ENCODE measurements at regions not wholly inside any gene's neighbourhood (a gene's known extent, or its start where the extent isn't known, plus 50 kb on each side); places are given as distances from the start of the nearest gene placed in this dataset.

DNA sequence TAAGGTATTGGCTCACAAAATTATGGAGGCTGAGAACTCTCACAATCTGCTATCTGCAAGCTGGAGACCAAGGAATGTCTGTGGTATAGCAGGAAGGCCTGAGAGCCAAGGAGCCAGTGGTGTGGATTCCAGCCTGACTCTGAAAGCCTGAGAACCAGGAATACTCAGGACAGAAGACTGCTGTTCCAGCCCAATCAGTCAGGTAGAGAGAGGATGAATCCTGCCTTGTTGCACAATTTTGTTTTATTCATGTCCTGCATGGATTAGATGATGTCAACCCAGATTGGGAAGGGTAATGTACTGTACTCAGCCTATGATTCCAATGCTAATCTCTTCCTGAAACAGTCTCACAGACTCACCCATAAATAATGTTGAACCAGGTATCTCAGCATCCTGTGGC is 312.4 kb upstream of the KCNMB2 start:
- Histone ChIP-seq H4K20me1 (ENCODE audit: control insufficient read depth, insufficient read depth, low read length, poor library complexity, severe bottlenecking) (no peaks in the 10 kb centered on the region), H3K9me3 (ENCODE audit: control extremely low read depth in 1 of 3, control insufficient read depth in 2 of 3, insufficient read depth in 1 of 3, low read length in 2 of 3) (peaks cover 0 to 1% (median 0%) of the 10 kb centered on the region in 3 donors), H3K27me3 (replicated peaks in 1 of 4; ENCODE audit: control extremely low read depth in 1 of 4, control insufficient read depth in 3 of 4, insufficient read depth in 4 of 4, low read length in 3 of 4) (no peaks in the 10 kb centered on the region), H2AFZ (ENCODE audit: insufficient read depth, low read depth, low read length, poor library complexity, severe bottlenecking) (no peak overlapping the region), H3K79me2 (ENCODE audit: control insufficient read depth, insufficient read depth, low read length) (no peaks in the 10 kb centered on the region), H3K36me3 (replicated peaks in 1 of 2; ENCODE audit: control extremely low read depth in 1 of 2, control insufficient read depth in 1 of 2, extremely low read depth in 1 of 2, insufficient read depth in 2 of 2, low read length in 1 of 2) (no peaks in the 10 kb centered on the region), H3K4me1 (ENCODE audit: control insufficient read depth in 2 of 2, insufficient read depth in 2 of 2, low read length in 2 of 2) (no peaks in the 10 kb centered on the region), H3K27ac (ENCODE audit: low read length in 2 of 2) (no peak overlapping the region), H3K4me2 (replicated peaks; ENCODE audit: low read depth, low read length, poor library complexity, severe bottlenecking) (no peak overlapping the region), H3K9ac (ENCODE audit: low read length) (no peak overlapping the region), H3K4me3 (ENCODE audit: control extremely low read depth in 1 of 5, extremely low read depth in 1 of 5, insufficient read depth in 1 of 5, low read depth in 2 of 5, low read length in 4 of 5) (no peak overlapping the region)
- H3K27me3 Mint-ChIP-seq = peaks cover 3% of the 10 kb centered on the region
- ChIA-PET CTCF (no interaction called here), POLR2A (no interaction called here)
- no peaks in the 10 kb centered on the region for H3K9me3 Mint-ChIP-seq (ENCODE audit: insufficient read depth)
- intact Hi-C loops (cut with micrococcal nuclease) = no loop called here
- H3K4me3 Mint-ChIP-seq = no peak overlapping the region
- ATAC-seq (ENCODE audit: low read depth) (no peak), DNase-seq (no peak)
- H3K27ac Mint-ChIP-seq = no peak overlapping the region
- no peaks in the 10 kb centered on the region for H3K4me1 Mint-ChIP-seq
- TF ChIP-seq CTCF (IDR thresholded peaks at IDR 0.05) (no peak), EZH2 (IDR thresholded peaks at IDR 0.05; ENCODE audit: borderline replicate concordance, insufficient read depth, low read depth, low read length, poor library complexity, severe bottlenecking) (no peak)

- CTCF ChIA-PET = no interaction called here
- no peaks in the 10 kb centered on the region for H3K79me2 ChIP-seq (ENCODE audit: control insufficient read depth, insufficient read depth, low read length)
- ATAC-seq (ENCODE audit: low read depth) (no peak), DNase-seq (no peak)
- no peaks in the 10 kb centered on the region for H3K4me1 Mint-ChIP-seq
- no peak overlapping the region for H3K27ac Mint-ChIP-seq
- H3K4me2 ChIP-seq (replicated peaks; ENCODE audit: low read depth, low read length, poor library complexity, severe bottlenecking) = no peak overlapping the region
- no peaks in the 10 kb centered on the region for H3K27me3 Mint-ChIP-seq
- intact Hi-C loops (cut with micrococcal nuclease) = no loop called here
- H2AFZ ChIP-seq (ENCODE audit: insufficient read depth, low read depth, low read length, poor library complexity, severe bottlenecking) = no peak overlapping the region
- H3K4me1 ChIP-seq (ENCODE audit: control insufficient read depth in 2 of 2, insufficient read depth in 2 of 2, low read length in 2 of 2) = no peaks in the 10 kb centered on the region
- no peak for TF ChIP-seq CTCF (IDR thresholded peaks at IDR 0.05)
- TF ChIP-seq EZH2 (IDR thresholded peaks at IDR 0.05; ENCODE audit: borderline replicate concordance, insufficient read depth, low read depth, low read length, poor library complexity, severe bottlenecking) = no peak
- no peaks in the 10 kb centered on the region for H4K20me1 ChIP-seq (ENCODE audit: control insufficient read depth, insufficient read depth, low read length, poor library complexity, severe bottlenecking)
- no peak overlapping the region for H3K4me3 Mint-ChIP-seq
- POLR2A ChIA-PET = no interaction called here
- no peak overlapping the region for H3K4me3 ChIP-seq (ENCODE audit: control extremely low read depth in 1 of 5, extremely low read depth in 1 of 5, insufficient read depth in 1 of 5, low read depth in 2 of 5, low read length in 4 of 5)
- H3K9me3 ChIP-seq (ENCODE audit: control extremely low read depth in 1 of 3, control insufficient read depth in 2 of 3, insufficient read depth in 1 of 3, low read length in 2 of 3) = no peaks in the 10 kb centered on the region
- H3K36me3 ChIP-seq (replicated peaks in 1 of 2; ENCODE audit: control extremely low read depth in 1 of 2, control insufficient read depth in 1 of 2, extremely low read depth in 1 of 2, insufficient read depth in 2 of 2, low read length in 1 of 2) = no peaks in the 10 kb centered on the region
- H3K9me3 Mint-ChIP-seq (ENCODE audit: insufficient read depth) = no peaks in the 10 kb centered on the region
- H3K27ac ChIP-seq (ENCODE audit: low read length in 2 of 2) = no peak overlapping the region
- WGBS (ENCODE audit: insufficient coverage) = no CpG with 5 or more reads among the region's 2 CpGs
- H3K9ac ChIP-seq (ENCODE audit: low read length) = no peak overlapping the region
- no peaks in the 10 kb centered on the region for H3K27me3 ChIP-seq (replicated peaks in 1 of 4; ENCODE audit: control extremely low read depth in 1 of 4, control insufficient read depth in 3 of 4, insufficient read depth in 4 of 4, low read length in 3 of 4)
These were observed 310.1 kb upstream of the KCNMB2 start for GRCh38 chr3:178226094-178226493.
